HG03460 (cell line): ENCODE measurements at regions not wholly inside any gene's neighbourhood (a gene's known extent, or its start where the extent isn't known, plus 50 kb on each side); places are given as distances from the start of the nearest gene placed in this dataset.
"Not testable (repeated sequence)": the region's sequence is repeated elsewhere in the genome, so short reads cannot be mapped to it uniquely, and the experiment has no call there.

ENCODE experiments used
- ATAC-seq: cut with Tn5 transposase; IDR thresholded peaks from one replicate; pipeline ENCODE4 v1.9.1; 2021; ENCODE audit not compliant: unreplicated experiment

DNA sequence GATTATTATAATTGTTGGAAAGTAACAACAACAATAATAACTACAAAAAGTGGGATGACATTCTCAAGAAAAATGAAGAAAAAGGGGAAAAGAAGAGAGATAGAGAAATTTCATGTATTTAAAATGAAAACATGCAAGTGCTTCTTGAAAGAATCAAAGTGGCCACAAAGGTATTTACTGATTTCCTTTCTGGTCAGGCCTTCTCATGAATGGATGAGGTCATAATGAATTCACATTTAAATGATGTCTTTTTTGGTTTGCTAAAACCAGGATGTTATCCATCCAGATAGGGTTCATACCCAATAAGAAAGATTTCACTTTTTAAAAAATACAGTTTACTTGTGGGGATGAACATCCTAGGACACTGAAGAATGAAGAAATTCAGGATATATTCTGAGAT lies 446.4 kb upstream of the PTGER4 start:
- no peak for ATAC-seq

DNA sequence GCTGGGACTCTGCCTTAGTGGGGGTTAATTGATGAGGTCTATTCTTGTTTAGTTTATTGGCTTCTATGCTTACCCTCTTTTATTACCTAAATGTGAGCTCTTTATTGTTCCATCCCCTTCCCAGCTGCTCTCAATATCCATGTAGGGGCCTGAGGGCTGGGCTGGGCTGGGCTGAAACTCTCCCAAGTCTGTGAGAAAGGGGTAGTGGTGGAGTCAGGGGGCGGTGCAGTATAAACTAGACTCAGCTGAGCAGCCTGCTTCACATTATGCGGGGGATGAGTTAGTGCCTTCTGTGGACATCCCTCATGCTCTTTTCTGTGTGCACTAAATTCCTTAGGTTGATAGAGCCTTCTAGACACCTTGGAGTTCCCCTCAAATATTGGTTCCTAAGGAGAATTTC lies 451.8 kb upstream of the PTGER4 start:
- ATAC-seq: no peak

DNA sequence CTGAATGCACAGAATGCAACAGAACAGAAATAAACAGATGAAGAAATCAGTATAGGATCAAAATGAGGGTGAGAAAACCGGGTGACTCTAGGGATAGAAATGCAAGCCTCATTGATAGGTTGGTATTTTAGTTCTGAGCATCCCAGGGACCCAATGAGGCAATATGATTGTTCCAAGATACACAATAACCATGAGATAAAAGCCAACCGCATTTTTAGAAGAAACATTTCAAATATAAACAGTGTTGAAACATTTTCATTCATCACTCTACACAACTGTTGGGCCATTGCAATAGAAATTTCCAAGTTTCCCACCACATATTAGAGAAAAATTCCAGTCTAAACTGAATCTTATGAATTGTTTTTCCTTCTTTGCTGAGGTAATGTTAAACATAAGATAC lies 452.3 kb upstream of the PTGER4 start:
- ATAC-seq: no peak

DNA sequence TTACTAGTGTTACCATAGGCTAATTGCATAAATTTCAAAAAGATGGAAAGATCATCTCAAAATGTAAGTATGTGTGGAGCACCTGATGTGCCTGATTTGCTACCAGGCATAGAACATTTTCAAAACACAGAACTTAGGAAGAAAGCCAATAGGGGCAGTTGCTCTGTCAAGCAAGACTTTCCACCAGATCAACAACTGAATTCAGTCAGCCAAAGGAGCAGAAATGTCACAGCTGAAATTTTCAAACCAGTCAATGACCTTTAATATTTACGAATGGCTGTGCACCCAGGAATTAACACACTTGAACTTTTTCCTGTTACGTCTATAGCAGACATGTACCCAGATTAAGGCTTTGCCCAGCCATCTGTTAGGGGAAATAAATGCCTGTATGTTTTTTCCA lies 452.8 kb upstream of the PTGER4 start:
- no peak for ATAC-seq

DNA sequence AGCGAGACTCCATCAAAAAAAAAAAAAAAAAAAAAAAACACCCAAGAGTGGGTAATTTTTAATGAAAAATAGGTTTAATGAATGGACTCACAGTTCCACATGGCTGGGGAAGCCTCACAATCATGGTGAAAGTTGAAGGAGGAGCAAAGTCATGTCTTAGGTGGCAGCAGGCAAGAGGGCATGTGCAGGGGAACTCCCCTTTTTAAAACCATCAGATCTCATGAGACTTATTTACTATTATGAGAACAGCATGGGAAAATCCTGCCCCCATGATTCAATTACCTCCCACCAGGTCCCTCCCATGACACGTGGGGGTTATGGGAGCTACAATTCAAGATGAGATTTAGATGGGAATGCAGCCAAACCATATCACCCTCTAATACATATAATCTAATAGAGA lies 454.6 kb upstream of the PTGER4 start:
- not testable (repeated sequence) for ATAC-seq

DNA sequence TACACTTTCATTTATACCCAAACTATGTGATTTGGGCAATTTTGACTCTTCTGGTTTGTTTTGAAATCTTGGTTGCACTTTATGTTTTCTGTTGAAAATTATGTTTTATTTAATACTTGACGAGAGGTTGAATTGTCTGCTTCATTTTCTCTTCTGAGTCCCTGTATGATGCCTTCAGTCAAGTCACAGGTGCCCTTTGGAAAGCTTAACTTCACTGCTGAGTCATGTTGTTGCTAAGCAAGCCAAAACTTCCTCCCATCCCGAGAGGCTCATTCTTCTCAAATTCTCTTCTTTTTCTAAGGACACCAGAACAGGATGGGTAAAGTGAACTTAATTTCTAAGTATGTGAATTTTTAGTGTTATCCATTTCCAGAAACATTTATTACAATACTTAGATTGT lies 455.3 kb upstream of the PTGER4 start:
- ATAC-seq: no peak

DNA sequence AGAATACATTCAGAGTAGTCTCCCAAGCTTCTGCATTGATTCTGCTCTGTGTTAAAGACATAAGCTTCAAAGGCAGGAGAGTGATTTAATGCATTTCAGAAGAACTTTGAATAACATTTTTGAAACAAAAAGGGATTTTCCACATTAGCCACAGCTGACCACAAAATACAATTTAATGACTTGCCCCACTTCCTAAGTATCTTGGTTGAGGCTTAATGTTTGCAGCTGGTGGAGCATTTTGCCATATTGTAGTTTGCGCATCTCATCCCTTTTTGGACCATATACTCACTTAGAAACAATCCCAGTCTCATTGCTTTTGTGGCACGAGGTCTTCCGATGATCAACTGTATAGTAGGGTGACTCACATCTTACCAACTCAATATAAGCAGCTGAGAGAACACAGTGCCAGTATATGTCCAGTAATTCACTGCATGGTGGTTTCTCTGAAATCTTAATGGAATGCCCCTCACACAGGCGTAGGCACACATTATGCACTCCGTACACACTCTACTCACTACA lies 455.8 kb upstream of the PTGER4 start:
- ATAC-seq: peak; percentile 58

DNA sequence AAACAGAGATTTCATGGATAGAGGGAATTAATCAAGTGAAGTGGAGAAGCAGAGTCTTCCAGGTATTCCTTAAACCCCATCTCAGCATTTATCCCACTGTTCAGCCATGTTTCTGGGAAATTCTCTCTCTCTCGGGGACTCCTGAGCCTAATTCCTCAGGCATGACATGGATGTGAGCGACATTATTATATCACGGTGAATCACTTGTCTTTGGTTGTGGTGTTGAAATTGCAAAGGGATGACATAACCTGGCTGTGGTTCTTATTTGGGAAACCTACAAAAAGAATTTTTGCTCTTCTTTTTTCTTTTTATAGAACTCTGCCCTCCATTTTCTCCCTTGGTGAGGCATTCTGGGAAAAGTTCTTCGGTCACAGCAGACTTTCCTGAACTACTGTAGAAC lies 457.9 kb upstream of the PTGER4 start:
- no peak for ATAC-seq

DNA sequence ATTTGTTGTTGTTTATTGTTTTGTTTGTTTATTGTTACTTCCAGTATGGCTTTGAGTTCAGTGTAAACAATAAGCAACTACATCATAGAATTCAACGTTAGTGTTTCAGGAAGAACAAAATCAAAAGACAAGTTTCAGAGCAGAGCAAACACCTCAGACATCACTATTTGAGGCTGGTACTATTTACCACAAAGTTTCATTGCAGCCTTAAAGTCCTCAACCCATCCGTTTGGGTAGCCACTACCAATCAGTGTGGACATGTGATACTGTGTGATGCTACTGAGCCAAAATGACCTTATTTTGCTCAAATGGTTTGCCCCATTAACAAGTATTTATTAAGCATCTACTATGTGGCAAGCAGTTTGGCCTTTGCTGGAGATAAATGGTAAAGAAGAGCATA lies 458.5 kb upstream of the PTGER4 start:
- no peak for ATAC-seq

DNA sequence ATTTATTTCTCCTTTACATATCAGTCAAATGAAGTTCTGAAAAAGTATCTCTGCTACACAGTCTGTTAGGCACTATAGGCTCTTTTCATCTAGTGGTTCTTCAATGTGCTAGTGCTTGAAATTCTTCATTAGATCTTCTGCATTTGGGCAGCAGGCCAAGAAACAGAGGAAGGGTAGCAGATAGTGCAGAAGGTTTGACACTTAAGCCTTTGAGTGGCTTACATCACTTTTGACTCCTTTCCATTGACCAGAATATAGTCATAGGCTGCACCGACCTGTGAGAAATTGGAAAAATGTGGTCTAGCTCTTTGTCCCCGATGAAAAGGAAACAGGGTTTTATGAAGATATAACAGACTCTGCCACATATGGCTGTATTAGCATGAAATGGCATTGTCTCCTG lies 459.5 kb upstream of the PTGER4 start:
- no peak for ATAC-seq

DNA sequence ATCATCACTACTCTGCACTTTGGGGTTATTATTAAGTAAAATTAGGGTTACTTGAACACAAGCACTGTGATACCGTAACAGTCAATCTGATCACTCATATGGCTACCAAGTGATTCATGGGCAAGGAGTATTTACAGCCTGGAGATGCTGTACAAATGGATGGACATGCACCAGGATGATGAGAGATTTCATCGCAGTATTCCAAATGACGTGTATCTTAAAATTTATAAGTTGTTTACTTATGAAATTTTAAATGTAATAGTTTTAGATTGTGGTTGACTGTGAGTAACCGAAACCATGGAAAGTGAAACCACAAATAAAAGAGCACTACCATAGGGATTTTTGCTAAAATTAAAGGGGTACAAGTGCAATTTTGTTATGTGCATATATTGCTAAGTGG lies 462.2 kb upstream of the PTGER4 start:
- ATAC-seq: no peak

DNA sequence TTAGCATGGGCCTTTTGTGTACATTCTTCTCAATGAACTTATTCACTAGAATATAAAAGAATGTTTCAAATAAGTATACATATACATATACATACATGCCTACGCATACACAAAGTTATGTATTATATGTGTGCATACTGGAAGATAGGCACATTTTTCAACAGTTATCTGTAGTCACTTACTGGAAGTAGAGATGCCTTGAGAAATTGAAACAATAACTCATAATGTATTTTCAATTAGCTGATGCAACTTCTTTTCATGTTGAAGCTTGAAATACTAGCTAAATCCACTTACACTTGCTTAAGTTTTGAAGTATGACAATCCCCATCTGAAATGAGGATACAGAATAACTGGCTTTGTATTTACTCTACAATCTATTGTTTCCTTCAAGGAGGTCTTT lies 469.0 kb upstream of the PTGER4 start:
- no peak for ATAC-seq

DNA sequence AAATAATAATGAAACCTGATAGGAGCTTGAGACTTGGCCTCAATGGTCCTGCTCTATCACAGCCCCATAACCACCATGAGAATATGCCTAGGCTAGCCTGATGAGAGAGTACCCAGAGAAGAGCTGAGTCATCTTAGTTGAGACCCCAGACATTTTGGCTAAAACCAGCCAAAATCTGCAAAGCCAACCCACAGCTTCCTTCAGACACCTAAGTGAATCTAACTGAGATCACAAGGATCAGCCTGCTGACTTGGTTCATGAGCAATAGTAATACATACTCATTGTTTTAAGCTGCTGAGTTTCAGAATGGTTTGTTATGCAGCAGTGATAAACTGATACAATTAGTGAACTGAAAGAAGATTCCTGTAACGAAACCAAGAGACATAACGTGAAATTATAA lies 473.7 kb upstream of the PTGER4 start:
- ATAC-seq: no peak

DNA sequence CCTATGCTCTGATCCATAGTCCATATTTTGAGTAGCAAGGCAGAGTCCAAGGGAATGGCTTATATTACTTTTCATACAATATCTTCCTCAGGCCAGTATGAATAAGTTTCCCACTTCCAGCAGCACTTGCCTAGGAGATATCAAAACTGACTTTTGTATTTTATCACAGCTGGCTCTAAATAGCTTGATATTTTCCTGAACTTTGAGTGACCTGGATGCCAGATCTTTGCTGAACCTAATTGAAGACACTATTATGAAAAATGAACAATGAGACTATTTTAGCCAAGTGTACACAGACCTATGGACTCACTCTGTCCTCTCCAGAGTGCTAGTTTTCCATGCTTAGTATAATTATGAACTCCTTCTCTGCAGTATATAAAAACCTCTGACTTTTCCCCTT lies 475.6 kb upstream of the PTGER4 start:
- no peak for ATAC-seq

DNA sequence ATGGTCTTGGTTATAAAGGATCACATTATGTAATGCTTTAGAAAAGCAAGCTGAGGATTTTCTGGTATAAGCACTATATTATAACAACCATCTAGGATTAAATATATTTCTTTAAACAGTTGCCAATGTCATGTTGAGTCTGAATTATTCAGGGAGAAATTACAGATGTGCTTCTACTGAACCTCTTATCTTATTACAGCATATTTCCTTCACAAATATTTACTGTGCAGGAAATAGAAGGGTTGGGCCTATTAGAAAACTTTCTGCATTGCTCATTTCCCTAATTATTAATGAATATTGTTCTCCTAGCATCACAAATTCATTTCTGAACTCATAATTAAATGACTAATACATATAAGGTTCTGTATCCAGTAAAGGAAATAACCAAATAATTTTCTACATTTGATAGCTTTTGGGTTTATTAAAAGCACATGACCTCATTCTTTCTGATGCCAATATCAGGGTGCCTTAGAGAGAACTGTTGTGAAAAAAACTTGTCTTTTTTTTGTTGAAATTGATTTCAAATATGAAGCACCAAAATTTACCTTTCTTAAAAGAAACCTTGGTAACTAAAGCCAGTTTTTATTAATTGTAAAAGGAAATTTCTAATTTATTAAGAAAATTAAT lies 476.8 kb upstream of the PTGER4 start:
- no peak for ATAC-seq

DNA sequence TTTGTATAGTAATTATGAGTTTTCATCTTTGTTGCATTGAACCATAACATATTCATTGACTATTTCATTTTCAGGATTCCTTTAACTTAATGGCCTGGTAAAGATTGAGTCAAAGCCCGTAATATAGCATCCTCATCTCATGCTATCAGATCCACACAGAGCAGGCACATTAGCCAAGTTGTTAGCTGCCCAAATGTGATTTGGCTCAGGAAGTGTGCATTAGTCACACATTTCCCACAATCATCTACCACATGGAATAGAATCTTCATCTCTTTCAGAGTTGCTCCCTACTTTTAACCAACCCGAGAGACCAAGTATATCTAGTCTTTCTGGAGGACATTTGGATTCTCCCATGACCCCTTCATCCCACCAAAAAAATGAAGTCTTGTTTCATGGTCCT lies 481.0 kb upstream of the PTGER4 start:
- no peak for ATAC-seq

DNA sequence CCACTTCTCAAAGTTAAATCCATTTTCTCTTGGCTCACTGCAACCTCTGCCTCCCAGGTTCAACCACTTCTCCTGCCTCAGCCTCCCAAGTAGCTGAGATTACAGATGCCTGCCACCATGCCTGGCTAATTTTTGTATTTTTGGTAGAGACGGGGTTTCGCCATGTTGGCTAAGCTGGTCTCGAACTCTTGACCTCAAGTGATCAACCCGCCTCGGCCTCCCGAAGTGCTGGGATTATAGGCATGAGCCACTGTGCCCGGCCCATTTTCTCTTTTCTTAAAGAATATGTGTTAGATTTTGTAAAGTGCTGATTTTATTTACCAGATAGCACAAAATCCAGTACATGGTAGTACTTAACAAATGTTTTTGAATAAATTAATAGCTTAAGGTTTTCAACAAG lies 484.1 kb upstream of the PTGER4 start:
- ATAC-seq: not testable (repeated sequence)

DNA sequence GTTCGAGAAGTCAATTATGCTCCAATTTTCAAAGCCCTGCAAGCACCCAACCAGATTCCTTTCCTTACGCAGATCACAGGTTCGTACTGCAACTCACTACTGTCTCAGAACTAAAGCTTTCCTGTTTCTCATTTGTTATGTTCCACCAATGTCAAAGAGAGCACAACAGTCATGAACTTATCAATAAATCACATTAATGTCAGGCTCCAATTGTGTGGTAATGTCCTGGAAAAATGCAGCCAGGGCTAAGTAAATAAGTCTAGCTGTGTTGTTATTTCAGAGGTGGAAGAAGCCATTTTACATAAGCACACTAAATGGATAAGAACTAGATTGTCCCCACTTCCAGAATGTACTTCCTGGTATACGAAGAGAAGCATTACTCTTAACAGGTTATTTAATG lies 488.6 kb upstream of the PTGER4 start:
- ATAC-seq: no peak

DNA sequence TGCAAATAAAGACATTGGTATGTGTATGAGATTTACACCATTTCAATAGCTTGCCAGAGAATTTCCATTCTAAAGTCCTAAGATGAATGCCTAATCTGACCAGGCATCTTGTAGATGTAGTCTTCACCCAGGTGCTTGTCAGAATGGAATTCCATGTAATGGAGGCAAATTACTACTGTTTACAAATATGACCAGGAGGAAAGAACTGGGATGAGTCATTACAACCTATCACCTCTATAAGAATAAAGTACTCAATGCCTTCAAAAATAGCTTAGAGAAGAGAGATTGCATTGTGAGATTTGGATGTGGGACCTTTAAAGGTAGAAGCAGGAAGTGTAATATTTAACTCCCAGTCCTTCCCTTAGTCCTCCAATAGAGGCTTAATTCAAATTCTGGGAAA lies 507.0 kb upstream of the PTGER4 start:
- ATAC-seq: no peak

DNA sequence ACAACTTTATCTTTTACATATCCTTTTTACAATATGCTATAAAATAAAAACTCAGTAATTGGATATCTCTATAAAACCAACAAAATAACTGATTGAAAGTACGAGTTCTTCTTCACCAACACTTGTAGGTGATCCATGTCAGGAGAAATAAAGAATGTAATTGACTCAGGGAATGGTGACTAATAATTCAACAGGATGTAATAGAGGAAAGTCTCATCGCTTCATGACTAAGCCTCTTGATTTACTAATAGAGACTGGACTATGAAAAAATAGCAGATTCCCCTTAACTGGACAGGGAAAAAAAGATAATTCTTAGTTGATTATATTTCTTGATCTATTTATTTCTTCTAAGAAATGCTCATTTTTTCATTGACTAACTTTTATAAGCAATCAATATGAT lies 507.7 kb upstream of the PTGER4 start:
- ATAC-seq: no peak

DNA sequence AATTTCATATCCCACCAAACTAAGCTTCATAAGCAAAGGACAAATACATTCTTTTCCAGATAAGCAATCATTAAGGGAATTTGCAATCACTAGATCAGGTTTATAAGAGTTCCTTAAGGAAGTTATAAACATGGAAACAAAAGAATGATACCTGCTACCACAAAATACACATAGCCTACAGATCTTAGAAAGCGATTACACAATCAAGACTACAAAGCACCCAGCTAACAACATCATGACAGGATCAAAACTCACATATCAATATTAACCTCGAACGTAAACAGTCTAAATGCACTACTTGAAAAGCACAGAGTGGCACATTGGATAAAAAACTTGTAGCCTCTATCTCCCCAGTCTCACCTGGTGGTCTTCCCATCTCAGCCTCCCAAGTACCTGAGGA lies 512.4 kb upstream of the PTGER4 start:
- ATAC-seq: no peak

DNA sequence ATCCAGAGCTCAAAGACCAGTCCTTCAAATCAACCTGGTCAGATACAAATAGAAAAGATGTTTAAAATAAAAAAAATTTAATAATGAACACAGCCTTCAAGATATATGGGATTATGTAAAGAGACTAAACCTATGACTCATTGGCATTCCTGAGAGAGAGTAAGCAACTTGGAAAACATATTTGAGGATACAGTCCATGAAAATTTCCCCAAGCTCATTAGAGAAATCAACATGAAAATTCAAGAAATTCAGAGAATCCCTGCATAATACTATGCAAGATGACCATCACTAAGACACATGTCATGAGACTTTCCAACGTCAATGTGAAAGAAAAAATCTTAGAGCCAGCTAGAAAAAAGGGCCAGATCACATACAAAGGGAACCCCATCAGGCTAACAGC lies 512.9 kb upstream of the PTGER4 start:
- no peak for ATAC-seq
